Superior temporal gyrus (tissue), 1 donor: ENCODE measurements at regions not wholly inside any gene's neighbourhood (a gene's known extent, or its start where the extent isn't known, plus 50 kb on each side); places are given as distances from the start of the nearest gene placed in this dataset.

Experiments
- DNase-seq: peaks from one replicate; pipeline ENCODE4 v3.0.0-alpha.2; 2016; ENCODE audit errors: extremely low spot score

GRCh38 chr6:146886587-146887446 is 288.0 kb downstream of the ADGB start:
- DNase-seq = no peak

GRCh38 chr6:146887447-146888077 is 288.8 kb downstream of the ADGB start:
- no peak for DNase-seq

- DNase-seq = peak; percentile 40
These were observed 290.5 kb downstream of the ADGB start for GRCh38 chr6:146889303-146889702.

- DNase-seq = no peak
These were observed 291.4 kb downstream of the ADGB start for GRCh38 chr6:146890172-146890571.

GRCh38 chr6:146890644-146891434 is 292.1 kb downstream of the ADGB start:
- no peak for DNase-seq

GRCh38 chr6:146891615-146892265 is 293.0 kb downstream of the ADGB start:
- DNase-seq = no peak

GRCh38 chr6:146892283-146892612 is 293.5 kb downstream of the ADGB start:
- no peak for DNase-seq

GRCh38 chr6:146892613-146893401 is 294.0 kb downstream of the ADGB start:
- DNase-seq = no peak

GRCh38 chr6:146893690-146894089 is 294.9 kb downstream of the ADGB start:
- DNase-seq = no peak

GRCh38 chr6:146894624-146895023 is 295.9 kb downstream of the ADGB start:
- DNase-seq = no peak

- DNase-seq = no peak
These were observed 296.5 kb downstream of the ADGB start for GRCh38 chr6:146895101-146895771.

- DNase-seq = no peak
These were observed 296.9 kb downstream of the ADGB start for GRCh38 chr6:146895772-146896061.

- no peak for DNase-seq
These were observed 297.5 kb downstream of the ADGB start for GRCh38 chr6:146896062-146896813.

GRCh38 chr6:146896960-146897701 is 298.4 kb downstream of the ADGB start:
- no peak for DNase-seq

- DNase-seq = no peak
These were observed 299.5 kb downstream of the ADGB start for GRCh38 chr6:146898069-146898887.

- no peak for DNase-seq
These were observed 300.1 kb downstream of the ADGB start for GRCh38 chr6:146898888-146899227.

- peak; percentile 50 for DNase-seq
These were observed 302.0 kb upstream of the STXBP5 start for GRCh38 chr6:146901940-146902816.

GRCh38 chr6:146902846-146903245 is 301.4 kb upstream of the STXBP5 start:
- no peak for DNase-seq
